ENCODE measurements at regions not wholly inside any gene's neighbourhood (a gene's known extent, or its start where the extent isn't known, plus 50 kb on each side); places are given as distances from the start of the nearest gene placed in this dataset.

DNA sequence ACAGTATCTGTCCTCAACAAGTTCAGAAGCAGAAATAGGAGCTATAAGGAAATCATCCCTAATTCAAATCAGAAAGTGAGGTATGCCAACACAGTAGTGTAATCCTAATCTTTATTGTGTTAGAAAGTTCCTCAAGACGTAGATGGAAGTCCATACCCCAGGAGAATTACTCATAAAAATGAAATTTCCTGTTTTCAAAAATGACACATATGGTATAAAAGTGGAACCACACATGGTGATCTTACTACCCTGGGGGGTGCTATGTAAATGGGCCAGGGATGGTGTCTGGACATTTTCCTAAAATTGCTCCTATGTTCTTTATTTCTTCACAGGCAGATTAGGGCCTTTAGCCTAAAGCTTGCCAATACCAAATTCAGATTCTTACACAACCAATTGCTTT lies 204.1 kb downstream of the ARRDC4 start:
- TF ChIP-seq EZH2phosphoT487 (IDR thresholded peaks at IDR 0.05; ENCODE audit: insufficient read depth, low read depth) (no peak), EZH2 (IDR thresholded peaks at IDR 0.05; ENCODE audit: insufficient read depth, poor library complexity, severe bottlenecking) (no peak)
